ENCODE measurements at regions not wholly inside any gene's neighbourhood (a gene's known extent, or its start where the extent isn't known, plus 50 kb on each side); places are given as distances from the start of the nearest gene placed in this dataset.
A peak's percentile ranks its signal among the peaks of the same experiment; 100 is the strongest.

- Histone ChIP-seq H4K8ac (ENCODE audit: extremely low read depth, insufficient read depth, low read length) (no peak overlapping the region), H2BK12ac (ENCODE audit: low read depth, low read length) (no peak overlapping the region), H3K27me3 (replicated peaks in 1 of 4; ENCODE audit: control insufficient read depth in 3 of 4, extremely low read depth in 1 of 4, insufficient read depth in 3 of 4, low read length in 3 of 4) (no peaks in the 10 kb centered on the region), H2BK120ac (replicated peaks; ENCODE audit: low read depth, low read length) (no peak overlapping the region), H2BK20ac (ENCODE audit: low read length) (no peak overlapping the region), H3K14ac (ENCODE audit: insufficient read length) (no peak overlapping the region), H3K9ac (replicated peaks in 1 of 4; ENCODE audit: extremely low read depth in 1 of 4, low read depth in 3 of 4, low read length in 3 of 4) (no peak overlapping the region), H3K18ac (ENCODE audit: extremely low read depth, low read length) (no peak overlapping the region), H3K23ac (ENCODE audit: insufficient read length) (no peak overlapping the region), H3K4me2 (ENCODE audit: insufficient read depth in 1 of 2, low read depth in 2 of 2, low read length in 2 of 2) (no peak overlapping the region), H4K20me1 (replicated peaks in 1 of 2; ENCODE audit: control insufficient read depth in 1 of 2, insufficient read depth in 2 of 2, low read length in 2 of 2) (no peaks in the 10 kb centered on the region), H3K4me3 (ENCODE audit: extremely low read depth in 1 of 4, insufficient read depth in 2 of 4, low read depth in 3 of 4, low read length in 4 of 4) (no peak overlapping the region), H2AK5ac (ENCODE audit: low read depth, low read length) (no peak overlapping the region), H3K27ac (ENCODE audit: low read depth, low read length) (no peak overlapping the region), H3K4ac (replicated peaks; ENCODE audit: insufficient read length, low read depth, low read length) (no peak overlapping the region), H2AFZ (ENCODE audit: low read length) (no peak overlapping the region), H3K36me3 (ENCODE audit: control insufficient read depth in 2 of 4, insufficient read depth in 4 of 4, low read length in 3 of 4) (no peaks in the 10 kb centered on the region), H3K4me1 (replicated peaks in 1 of 4; ENCODE audit: control insufficient read depth in 3 of 4, insufficient read depth in 4 of 4, low read length in 3 of 4) (no peaks in the 10 kb centered on the region), H3K79me2 (ENCODE audit: control insufficient read depth in 1 of 2, insufficient read depth in 2 of 2, low read length in 2 of 2) (no peaks in the 10 kb centered on the region), H3K79me1 (ENCODE audit: low read depth, low read length) (no peaks in the 10 kb centered on the region), H4K91ac (replicated peaks; ENCODE audit: insufficient read length, low read length) (no peak overlapping the region), H4K5ac (ENCODE audit: insufficient read length, low read depth, low read length) (no peak overlapping the region), H3K23me2 (ENCODE audit: low read depth, low read length) (no peaks in the 10 kb centered on the region), H3K9me3 (ENCODE audit: insufficient read depth in 2 of 2, low read depth in 1 of 2, low read length in 1 of 2) (no peaks in the 10 kb centered on the region), H2BK15ac (ENCODE audit: low read length) (no peak overlapping the region), H3K56ac (replicated peaks; ENCODE audit: insufficient read length, low read depth, low read length) (no peak overlapping the region), H2BK5ac (ENCODE audit: low read depth, low read length) (no peak overlapping the region)
- ChIA-PET POLR2A (ENCODE audit: partially characterized antibody) (no interaction called here), CTCF (ENCODE audit: partially characterized antibody) (interaction anchor here (0.6 to 6.1 kb wide), 6 partner anchors 14 to 602 kb away, joined by 3 to 31 read pairs (median 5); no protein-coding TSS in a partner anchor)
- TF ChIP-seq POLR2A (IDR thresholded peaks at IDR 0.05; ENCODE audit: control extremely low read depth in 1 of 2, low read depth in 2 of 2, low read length in 2 of 2), result no peak
- TF ChIP-seq SP1 (IDR thresholded peaks at IDR 0.05; ENCODE audit: low read depth, low read length), result no peak
- TF ChIP-seq SIRT6 (IDR thresholded peaks at IDR 0.05; ENCODE audit: low read length), result no peak
- no peak for TF ChIP-seq ATF3 (IDR thresholded peaks at IDR 0.05; ENCODE audit: insufficient read depth, low read depth, low read length)
- TF ChIP-seq JUND (IDR thresholded peaks at IDR 0.05; ENCODE audit: low read length), result no peak
- no peak for TF ChIP-seq HDAC2 (IDR thresholded peaks at IDR 0.05; ENCODE audit: borderline replicate concordance in 1 of 2, low read depth in 2 of 2, low read length in 2 of 2)
- no peak for TF ChIP-seq CHD1 (IDR thresholded peaks at IDR 0.05; ENCODE audit: low read depth, low read length)
- peak; percentile 77; the same call in 1 of the 2 replicates for TF ChIP-seq CEBPB (IDR thresholded peaks at IDR 0.05; ENCODE audit: low read depth, low read length)
- 95% methylated on average over 3 of the region's 3 CpGs; no CpG with 5 or more reads in 1 of the 2 experiments for WGBS, 2 experiments (ENCODE audit: extremely low coverage in 1 of 2, insufficient coverage in 1 of 2, insufficient read length in 1 of 2, insufficient replicate concordance in 2 of 2, low coverage in 1 of 2, low lambda C conversion rate in 2 of 2, missing lambda C conversion rate in 1 of 2)
- no peak for DNase-seq (ENCODE audit: low read depth in 1 of 2, low spot score in 2 of 2)
- no peak for FAIRE-seq
Observed at GRCh38 chr4:147040874-147041273, 95.2 kb upstream of the TTC29 start.
